ENCODE measurements at regions not wholly inside any gene's neighbourhood (a gene's known extent, or its start where the extent isn't known, plus 50 kb on each side); places are given as distances from the start of the nearest gene placed in this dataset.

DNA sequence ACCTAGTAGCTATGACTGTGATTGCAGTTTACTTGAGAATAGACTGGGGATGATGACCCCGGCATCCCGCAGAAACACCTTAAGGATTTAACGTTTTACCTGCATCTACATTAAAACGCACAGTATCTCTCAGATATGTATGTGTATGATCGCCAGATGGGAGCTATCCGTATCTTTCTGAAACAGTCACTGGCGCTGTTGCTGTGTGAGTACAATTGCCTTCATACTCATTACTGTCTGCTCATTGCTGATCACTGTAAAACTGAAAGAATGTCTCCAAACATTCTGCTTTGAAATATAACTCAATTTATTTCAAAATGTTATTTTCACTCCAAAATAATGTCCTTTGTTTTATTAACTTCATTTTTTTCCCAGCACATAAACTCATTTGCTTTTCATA is 388.9 kb upstream of the AKR1E2 start:
- ChIA-PET POLR2A (no interaction called here), CTCF (interaction anchor here (0.6 to 1.0 kb wide), 2 partner anchors 9 to 11 kb away, joined by 3 read pairs; no protein-coding TSS in a partner anchor)
- DNase-seq (ENCODE audit: low read depth, low spot score), result no peak
- TF ChIP-seq, protein P1, sequence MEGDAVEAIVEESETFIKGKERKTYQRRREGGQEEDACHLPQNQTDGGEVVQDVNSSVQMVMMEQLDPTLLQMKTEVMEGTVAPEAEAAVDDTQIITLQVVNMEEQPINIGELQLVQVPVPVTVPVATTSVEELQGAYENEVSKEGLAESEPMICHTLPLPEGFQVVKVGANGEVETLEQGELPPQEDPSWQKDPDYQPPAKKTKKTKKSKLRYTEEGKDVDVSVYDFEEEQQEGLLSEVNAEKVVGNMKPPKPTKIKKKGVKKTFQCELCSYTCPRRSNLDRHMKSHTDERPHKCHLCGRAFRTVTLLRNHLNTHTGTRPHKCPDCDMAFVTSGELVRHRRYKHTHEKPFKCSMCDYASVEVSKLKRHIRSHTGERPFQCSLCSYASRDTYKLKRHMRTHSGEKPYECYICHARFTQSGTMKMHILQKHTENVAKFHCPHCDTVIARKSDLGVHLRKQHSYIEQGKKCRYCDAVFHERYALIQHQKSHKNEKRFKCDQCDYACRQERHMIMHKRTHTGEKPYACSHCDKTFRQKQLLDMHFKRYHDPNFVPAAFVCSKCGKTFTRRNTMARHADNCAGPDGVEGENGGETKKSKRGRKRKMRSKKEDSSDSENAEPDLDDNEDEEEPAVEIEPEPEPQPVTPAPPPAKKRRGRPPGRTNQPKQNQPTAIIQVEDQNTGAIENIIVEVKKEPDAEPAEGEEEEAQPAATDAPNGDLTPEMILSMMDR (IDR thresholded peaks at IDR 0.05; ENCODE audit: insufficient read depth, low read length, missing control alignments), result no peak
- no peak overlapping the region for H3K4me3 ChIP-seq (ENCODE audit: low read depth, low read length)

- no peak overlapping the region for H3K4me3 ChIP-seq (ENCODE audit: low read depth, low read length)
- CTCF ChIA-PET, result interaction anchor here (1.0 kb wide), 1 partner anchor 12 kb away, joined by 3 read pairs; no protein-coding TSS in a partner anchor
- TF ChIP-seq, protein P1 (IDR thresholded peaks at IDR 0.05; ENCODE audit: insufficient read depth, low read length, missing control alignments), result no peak
- no peak for DNase-seq (ENCODE audit: low read depth, low spot score)
- POLR2A ChIA-PET, result no interaction called here
Measured at GRCh38 chr10:4436103-4436502, 389.9 kb upstream of the AKR1E2 start.

DNA sequence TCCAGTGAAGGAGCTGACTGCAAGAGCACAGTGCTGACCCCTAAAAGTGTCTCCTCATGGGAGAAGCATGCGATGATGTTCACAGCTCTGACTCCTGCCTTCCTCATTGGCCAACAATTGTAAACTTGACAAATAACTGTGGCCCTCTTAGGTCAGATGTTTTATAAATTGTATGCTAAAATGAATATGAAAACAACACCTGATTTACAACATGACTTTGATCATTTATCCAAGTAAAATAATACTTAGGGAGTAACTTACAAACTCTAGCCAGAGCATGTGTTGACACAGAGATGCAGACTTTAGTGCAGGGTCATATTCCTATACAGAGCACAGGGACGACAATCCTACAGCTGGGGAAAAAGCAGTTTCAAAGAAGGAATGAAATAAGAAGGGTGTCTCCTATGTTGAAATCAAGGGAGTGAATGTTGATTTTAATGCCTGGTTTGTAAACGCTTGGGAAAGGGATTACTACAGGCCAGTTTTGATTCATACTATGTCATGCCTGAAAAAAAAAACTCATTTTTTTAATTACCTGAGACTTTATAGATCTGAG is 391.4 kb upstream of the AKR1E2 start:
- H3K4me3 ChIP-seq (ENCODE audit: low read depth, low read length), result no peak overlapping the region
- no peak for DNase-seq (ENCODE audit: low read depth, low spot score)
- POLR2A ChIA-PET, result no interaction called here
- CTCF ChIA-PET, result interaction anchor here (0.9 kb wide), 1 partner anchor 15 kb away, joined by 4 read pairs; no protein-coding TSS in a partner anchor
- TF ChIP-seq, protein P1 (IDR thresholded peaks at IDR 0.05; ENCODE audit: insufficient read depth, low read length, missing control alignments), result no peak

DNA sequence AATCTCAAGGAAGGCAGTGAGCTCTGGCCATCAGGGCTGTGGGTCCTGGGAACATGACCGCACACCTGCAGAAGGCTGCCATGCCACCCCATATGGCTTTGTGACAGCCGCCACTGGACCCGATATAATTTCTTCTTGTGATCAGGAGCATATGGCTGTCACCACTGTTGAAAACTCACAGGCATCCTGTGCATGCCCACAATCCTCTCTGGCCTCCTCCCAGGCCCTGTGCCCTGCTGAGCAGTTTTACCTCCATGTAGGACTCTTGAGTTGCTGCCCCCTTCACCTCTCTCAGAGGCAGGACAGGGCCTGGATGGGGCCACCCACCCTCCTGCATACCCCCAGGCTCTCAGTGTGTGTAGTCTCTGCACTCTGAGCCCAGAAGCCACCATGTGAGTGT is 391.9 kb upstream of the AKR1E2 start:
- ChIA-PET CTCF (interaction anchor here (0.9 kb wide), 1 partner anchor 15 kb away, joined by 4 read pairs; no protein-coding TSS in a partner anchor), POLR2A (no interaction called here)
- H3K4me3 ChIP-seq (ENCODE audit: low read depth, low read length), result no peak overlapping the region
- DNase-seq (ENCODE audit: low read depth, low spot score), result no peak
- TF ChIP-seq, protein P1 (IDR thresholded peaks at IDR 0.05; ENCODE audit: insufficient read depth, low read length, missing control alignments), result no peak

- ChIA-PET CTCF (interaction anchor here (0.9 to 1.2 kb wide), 4 partner anchors 9 to 1238 kb away, joined by 3 to 4 read pairs (median 4); no protein-coding TSS in a partner anchor), POLR2A (interaction anchor here (0.5 to 1.1 kb wide), 2 partner anchors 26 to 32 kb away, joined by 3 read pairs; no protein-coding TSS in a partner anchor)
Measured at GRCh38 chr10:4431114-4431863, 394.7 kb upstream of the AKR1E2 start.

DNA sequence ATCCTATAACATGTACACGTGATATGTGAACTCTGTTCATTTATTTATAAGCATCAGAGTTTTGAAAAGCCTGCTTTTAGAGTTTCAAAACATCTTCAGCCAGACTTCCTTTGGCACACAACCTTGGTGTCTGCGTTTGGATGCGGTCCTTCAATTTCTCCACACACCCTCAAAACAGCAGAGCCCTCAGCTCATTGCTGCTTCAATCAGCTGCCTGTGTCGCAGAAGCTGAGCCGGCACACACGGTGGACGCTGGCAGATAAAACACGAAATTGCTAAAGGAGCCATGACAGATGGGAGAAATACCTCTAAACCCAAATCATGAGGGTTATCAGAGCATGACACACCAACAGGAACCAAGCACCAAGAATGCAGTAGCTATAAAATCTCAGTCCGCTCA is 396.4 kb upstream of the AKR1E2 start:
- POLR2A ChIA-PET, result no interaction called here
- TF ChIP-seq, protein P1 (IDR thresholded peaks at IDR 0.05; ENCODE audit: insufficient read depth, low read length, missing control alignments), result no peak
- H3K4me3 ChIP-seq (ENCODE audit: low read depth, low read length), result no peak overlapping the region
- DNase-seq (ENCODE audit: low read depth, low spot score), result no peak
- CTCF ChIA-PET, result interaction anchor here (1.5 kb wide), 1 partner anchor 12 kb away, joined by 4 read pairs; no protein-coding TSS in a partner anchor

More at GRCh38 chr10:4431114-4431863, 394.7 kb upstream of the AKR1E2 start:
- TF ChIP-seq, protein P1 (IDR thresholded peaks at IDR 0.05; ENCODE audit: insufficient read depth, low read length, missing control alignments), result no peak
- no peak overlapping the region for H3K4me3 ChIP-seq (ENCODE audit: low read depth, low read length)
- peak; percentile 63 for DNase-seq (ENCODE audit: low read depth, low spot score)

Measured in AG04449 (cell line).